LoVo (cell line): ENCODE measurements at regions not wholly inside any gene's neighbourhood (a gene's known extent, or its start where the extent isn't known, plus 50 kb on each side); places are given as distances from the start of the nearest gene placed in this dataset.
A peak's percentile ranks its signal among the peaks of the same experiment; 100 is the strongest.
"Not testable (repeated sequence)": the region's sequence is repeated elsewhere in the genome, so short reads cannot be mapped to it uniquely, and the experiment has no call there.

Source experiments
- DNase-seq: peaks from one replicate; pipeline ENCODE4 v3.0.0-alpha.2; 2016; ENCODE audit warnings: low spot score

DNA sequence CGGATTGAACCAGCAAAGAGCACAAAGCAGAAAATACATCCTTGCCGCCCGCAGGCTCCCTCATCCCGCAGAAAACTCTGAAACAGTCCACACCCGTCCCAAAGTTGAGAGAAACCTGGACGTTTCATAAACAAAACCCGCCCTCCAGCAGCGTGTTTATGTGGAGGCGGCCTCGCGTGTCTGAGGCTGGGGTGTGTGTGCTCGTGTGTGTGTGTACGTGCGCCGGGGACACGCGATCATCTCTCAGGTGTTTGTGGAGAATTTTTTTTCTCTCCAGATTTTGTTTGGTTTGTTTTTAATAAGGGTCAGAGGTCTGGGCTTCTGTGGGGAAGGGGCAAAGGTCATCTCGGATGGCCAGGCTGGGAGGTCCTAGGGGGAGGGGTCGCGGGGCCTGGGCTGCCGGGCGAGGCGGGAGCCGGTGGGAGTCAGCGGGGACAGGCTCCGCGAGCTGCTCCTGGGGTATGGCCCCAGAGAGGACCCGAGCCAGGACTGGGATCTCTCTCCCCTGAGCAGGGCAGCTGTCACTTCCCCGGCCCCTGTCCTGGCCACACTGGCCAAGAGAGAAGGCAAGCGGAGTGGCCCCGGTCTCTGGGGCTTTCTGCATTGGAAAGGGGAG, 206.4 kb downstream of the C9orf50 start:
- DNase-seq: no peak

DNA sequence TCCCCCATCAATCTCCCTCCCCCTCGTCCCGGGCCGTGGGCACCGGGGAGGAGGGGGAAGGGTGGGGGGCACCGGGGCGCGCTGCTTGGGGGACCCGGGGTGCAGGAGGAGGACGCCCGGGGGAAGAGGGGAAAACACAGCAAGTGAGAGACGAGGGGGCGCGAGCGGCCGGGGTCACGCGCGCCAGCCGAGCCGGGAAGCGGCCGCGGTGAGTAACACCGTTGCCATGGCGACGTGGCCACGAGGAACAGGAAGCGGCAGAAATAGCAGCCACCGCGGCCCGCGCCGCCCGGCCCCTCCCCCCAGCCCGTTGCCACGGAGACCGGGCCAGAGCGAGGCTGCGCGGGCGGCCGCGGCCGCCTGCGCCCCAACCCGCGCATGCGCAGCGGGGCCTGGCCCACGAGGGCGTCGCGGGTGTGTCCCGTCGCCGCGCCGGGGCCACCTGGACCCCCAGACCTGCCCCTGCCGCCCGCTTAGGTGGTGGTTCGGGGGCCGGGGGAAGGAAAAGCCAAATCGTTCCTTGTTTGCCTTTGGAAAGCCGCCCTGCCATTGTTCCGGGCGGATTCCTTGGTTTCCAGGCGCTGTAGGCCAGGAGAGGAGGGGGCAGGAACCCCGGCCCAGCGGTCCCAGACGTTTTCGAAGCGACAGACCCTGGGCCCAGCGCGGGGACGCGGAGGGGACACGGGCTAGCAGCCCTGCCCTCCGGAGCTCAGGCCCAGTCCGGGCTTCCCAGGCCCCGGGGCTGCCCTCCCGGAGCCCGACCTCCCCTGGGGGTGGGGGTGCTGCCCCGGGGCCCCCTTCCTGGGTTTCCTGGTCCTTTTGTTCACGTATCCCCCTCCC, 207.1 kb downstream of the C9orf50 start:
- DNase-seq: peak; percentile 96

DNA sequence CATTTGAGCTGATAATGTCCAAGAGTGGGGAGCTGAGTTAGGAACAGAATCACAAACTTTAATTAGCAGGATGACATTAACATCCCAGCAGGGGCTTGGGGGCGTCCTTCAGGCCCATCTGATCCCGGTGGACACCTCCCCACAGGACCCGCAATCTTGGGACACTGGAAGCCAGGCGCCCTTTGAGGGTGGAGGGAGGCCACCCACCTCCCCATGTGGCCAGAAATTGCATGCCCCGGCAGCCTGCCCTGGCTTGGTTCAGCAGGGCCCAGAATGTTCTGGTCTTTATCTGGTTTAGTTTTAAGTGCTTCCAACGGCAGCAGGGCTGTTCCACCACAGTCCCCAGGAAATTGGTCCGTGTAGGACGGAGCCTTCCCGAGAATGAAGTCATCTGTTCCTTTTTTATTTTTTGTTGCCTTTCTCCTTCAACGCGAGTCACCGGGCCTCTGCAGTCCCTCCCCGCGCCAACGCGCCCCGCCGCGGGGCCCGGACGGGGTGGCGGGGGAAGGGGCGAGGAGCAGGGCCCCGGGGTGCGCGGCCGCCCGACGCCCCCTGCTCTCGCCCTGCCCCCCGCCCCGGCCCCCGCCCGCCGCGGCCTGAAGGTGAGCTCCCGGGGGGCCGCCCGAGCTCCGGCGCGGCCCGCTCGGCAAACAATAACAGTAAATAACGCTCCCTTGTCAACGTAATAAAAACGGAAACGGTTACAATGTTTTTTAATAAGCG, 207.9 kb downstream of the C9orf50 start:
- peak; percentile 51 for DNase-seq

DNA sequence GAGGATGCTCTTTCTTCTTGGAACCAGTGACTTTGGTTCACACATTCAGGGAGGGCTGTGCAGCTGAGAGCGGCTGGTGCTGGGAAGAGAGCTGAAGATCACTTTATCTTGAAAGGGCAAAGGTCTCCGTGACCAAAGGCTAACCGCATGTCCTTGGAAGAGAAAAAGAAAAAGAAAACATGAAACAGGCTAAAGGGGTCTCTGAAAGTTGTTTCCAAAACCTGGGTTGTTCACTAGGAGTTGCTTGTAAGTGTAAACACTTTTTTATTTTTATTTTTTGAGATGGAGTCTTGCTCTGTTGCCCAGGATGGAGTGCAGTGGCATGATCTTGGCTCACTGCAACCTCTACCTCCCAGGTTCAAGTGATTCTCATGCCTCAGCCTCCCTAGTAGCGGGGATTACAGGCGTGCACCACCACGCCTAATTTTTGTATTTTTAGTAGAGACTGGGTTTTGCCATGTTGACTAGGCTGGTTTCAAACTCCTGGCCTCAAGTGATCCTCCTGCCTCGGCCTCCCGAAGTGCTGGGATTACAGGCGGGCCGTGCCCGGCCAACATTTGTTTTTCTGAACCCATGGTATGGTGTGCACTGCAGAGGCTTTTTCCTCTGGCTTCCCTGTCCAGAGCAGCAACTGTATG, 208.6 kb downstream of the C9orf50 start:
- not testable (repeated sequence) for DNase-seq

DNA sequence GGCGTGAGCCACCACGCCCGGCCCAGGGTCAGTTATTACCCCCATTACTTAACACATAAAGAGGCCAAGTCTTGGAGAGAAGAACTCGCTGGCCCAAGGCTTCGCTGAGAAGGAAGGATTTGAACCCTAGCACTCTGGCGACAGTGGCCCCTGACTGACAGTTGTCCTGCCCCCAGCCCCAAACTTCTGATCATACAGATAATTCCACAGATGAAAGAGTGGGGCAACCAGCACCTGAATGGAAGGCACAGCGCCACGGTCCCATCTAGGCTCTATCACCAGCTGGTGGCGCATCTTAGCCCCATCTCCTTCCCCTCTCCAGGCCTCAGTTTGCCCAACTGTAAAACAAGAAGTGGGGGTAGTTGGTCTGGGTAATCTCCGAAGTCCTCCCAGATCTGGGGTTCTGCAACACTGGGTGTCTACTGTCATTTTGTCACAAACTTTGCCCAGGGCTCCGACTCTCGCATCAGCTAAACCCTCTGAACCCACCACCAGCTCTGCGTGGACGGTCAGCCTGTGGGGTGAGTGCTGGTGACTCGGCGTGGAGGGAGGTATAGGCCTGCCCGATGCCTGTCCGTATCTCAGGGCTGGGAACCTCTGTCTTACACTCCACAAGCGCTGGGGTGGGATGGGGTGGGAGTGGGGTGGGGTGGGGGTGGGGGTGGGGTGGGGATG, 209.3 kb downstream of the C9orf50 start:
- DNase-seq: no peak

DNA sequence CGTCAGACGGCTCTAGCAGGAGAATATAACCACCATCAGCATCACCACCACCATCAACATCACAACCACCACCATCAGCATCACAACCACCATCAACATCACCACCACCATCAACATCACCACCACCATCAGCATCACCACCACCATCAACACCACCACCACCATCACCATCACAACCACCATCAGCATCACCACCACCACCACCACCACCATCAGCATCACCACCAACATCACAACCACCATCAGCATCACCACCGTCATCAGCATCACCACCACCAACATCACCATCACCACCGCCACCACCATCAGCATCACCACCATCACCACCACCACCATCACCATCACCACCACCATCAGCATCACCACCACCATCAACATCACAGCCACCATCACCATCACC, 210.7 kb downstream of the C9orf50 start:
- DNase-seq: no peak

DNA sequence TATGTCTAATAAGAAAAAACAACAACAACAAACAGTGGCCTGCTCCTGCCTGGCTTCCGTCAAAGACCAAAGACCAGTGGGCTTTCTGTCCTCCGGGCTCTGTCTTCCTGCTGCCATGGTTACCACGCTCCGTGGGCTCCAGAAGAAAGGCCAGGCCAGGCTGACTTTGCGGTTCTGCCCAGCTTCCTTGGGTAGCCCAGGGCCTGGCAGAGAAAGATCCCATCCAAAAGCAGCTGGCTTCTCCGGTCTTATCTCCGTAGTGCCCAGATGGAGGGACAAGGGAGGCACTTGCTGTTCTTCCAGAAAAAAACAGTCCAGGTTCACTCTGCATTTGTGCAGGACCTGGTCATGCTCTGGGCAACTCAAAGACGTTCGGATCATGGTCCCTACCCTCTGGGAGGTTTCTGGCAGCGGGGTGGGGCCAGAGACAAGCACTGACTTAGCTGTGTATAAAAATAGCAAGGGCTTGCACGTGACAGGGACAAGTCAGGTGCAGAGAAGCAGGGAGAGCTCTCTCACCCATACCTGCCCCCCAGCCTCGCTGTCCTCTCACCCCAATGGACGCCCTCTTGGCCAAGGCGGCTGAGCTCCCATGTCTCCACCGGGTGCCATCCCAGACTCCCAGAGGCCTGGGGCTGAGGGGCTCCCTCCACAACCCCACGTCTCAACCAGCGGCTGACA, 212.2 kb downstream of the C9orf50 start:
- DNase-seq: no peak

DNA sequence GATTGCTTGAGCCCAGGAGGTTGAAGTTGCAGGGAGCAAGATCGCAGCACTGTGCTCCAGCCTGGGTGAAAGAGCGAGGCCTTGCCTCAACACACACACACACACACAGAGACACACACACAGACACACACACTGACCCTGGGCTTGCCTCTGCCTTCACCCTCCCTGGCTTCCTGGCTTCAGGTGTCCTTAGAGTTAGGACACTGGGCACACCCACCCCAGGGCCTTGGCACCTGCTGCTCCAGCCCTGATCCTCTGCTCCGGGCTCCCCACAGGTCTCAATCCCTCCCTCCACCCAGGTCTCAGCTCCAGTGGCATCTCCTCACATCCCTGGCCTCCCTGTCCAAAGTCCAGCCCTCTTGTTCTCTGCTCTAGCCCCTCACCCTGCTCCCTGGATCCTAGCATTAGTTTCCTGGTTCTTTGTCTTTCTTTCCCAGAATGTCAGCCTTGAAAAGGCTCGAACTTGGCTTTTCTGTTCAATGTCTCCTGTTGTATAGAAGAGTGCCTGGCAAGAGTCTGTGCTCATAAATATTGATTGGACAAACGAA, 212.9 kb downstream of the C9orf50 start:
- no peak for DNase-seq

DNA sequence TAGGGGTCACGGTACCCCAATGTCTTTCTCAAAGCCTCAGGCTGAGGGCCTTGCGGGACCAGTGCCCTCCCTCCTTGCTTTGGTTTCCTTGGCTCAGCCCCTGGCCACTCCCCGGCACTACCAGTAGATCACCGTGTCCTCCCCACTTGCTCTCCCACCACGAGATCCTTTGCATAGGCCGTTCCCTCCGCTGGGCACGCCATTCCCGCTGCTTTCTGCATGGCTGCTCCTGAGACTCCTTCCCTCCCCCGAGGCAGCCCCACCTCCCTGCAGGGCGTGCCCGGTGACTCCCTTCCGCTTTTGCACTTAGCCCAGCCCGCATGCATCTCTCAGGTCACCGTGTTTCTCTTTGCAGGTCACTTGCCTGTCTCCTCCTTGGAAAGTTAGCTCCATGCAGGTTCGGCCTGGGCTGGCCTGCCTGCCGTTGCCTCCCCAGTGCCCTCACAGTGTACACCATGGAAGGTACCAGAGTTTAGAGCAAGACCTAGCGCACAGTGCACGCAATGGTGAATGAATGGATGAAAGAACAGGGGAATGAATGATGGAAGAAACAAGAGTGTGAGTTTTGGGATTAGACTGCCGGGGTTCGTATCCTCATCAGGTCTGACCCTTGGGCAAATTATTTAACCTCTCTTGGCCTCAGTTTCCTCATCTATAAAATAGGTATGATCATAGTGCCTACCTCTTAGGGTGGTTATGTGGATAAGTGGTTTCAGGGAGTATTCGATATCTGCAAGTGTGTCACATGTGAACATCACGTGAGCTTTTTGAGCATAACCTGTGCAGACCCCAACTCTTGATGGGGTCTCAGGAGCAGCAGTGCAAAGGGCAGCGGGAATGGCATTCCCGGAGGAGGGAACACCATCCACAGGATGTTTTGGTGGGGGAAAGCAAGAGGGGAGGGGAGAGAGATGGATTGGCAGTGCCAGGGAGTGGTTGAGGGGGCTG, 214.3 kb downstream of the C9orf50 start:
- peak; percentile 63 for DNase-seq

DNA sequence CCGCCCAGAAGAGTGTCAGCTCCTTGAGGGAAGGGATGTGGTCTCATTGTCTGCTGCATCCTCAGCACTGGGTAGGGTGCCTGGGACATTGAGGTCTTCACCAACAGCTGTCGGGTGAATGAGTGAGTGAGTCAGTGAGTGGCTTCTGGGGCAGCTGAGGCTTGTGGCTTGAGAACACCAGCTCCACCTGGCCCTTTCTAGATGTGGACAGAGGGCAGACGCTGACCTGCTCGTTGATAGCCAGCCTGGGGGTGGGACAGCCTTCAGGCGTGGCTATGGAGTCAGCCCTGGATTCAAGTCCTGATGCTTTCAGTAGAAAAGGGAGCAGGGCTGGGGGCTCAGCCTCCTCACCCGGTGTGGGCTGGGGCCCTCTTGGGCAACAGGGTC, 215.1 kb downstream of the C9orf50 start:
- no peak for DNase-seq

DNA sequence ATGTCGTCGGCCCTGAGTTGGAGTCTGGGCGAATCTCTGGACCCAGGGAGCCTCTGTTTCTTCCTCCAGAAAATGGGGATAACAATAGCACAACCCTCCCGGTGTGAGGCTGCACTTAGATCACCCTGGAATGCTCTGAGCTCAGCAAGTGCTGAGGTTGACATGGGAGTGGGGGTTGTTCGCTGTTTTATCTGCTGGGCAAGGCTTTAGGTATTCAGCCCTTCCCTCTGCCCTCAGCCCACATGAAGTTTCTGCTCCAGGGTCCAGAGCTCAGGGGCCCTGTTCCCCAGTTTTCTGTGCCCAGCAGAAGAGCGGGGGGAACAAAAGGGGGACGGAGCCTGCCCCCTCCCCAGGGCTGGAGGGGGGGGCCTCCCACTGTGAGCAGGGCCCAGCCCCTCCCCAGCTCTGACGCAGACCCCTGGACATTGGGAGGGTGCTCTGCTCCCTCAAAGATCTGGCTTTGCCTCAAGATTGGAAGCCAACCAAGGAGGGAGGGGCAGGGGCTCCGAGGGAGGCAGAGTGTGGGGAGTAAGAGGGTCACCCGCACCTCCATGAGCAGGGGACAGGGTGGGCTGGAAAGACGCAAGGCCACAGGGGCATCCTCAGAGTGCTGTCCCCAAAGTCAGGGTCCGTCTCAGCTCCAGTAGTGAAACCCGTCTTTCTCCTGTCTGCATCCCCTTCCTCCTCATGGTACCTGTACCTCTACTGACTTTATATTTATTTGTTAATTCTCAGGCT, 215.6 kb downstream of the C9orf50 start:
- DNase-seq: no peak

DNA sequence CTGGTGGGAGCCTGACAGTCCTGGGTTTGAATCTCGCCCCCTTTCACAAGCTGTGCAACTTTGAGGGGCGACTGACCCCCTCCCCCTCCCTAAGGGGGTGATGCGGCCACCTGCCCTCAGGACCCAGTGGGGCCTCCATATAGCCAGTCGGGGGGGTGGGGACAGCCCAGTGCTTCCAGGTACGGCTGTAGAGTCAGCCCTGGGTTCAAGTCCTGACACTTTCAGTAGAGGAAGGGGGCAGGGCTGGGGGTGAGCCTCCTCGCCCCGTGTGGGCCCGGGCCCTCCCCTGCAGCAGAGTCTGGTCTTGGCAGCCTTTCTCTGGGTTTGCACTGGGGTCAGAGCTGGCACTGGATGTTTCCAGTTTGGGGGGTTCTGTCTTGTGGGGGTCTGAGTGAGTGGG, 216.3 kb downstream of the C9orf50 start:
- no peak for DNase-seq

DNA sequence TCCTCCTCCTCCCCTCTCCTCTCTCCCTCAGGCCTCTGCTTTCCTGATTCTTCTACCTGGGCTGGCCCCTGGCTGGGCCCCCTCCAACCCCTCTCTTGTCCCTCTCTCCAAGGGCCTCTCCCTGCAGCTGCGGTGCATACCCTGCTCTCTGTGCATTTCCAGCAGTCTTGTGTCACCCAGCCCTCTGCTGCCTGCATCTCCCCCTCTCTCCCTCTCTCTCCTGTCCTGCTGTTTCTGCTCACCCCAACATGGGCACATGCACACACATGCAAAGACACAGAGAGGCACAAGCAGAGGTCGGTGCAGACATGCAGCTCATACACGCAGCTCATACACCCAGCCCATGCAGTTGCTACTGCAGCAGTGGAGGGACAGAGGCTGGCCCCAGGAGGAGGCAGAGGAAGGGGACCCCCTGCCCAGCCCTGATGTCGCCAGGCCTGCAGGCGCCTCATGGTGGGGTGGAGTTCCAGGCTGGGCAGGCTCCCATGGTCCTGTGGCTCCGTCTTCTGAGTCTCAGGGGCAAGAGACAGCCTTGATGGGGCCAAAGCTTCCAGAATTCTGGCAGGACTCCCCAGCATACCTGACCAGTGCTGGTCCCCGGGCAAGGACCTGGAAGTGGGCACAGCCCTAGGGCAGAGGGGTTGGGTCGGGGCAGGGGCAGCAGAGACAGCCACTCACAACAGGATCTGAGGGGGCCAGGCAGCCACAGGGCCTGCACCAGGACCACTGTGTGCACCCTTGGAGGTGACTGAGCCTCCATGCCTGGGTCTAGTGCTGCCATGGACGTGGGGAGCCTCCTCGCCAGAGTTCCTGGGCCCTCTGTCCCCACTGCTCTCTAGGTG, 216.9 kb downstream of the C9orf50 start:
- no peak for DNase-seq

DNA sequence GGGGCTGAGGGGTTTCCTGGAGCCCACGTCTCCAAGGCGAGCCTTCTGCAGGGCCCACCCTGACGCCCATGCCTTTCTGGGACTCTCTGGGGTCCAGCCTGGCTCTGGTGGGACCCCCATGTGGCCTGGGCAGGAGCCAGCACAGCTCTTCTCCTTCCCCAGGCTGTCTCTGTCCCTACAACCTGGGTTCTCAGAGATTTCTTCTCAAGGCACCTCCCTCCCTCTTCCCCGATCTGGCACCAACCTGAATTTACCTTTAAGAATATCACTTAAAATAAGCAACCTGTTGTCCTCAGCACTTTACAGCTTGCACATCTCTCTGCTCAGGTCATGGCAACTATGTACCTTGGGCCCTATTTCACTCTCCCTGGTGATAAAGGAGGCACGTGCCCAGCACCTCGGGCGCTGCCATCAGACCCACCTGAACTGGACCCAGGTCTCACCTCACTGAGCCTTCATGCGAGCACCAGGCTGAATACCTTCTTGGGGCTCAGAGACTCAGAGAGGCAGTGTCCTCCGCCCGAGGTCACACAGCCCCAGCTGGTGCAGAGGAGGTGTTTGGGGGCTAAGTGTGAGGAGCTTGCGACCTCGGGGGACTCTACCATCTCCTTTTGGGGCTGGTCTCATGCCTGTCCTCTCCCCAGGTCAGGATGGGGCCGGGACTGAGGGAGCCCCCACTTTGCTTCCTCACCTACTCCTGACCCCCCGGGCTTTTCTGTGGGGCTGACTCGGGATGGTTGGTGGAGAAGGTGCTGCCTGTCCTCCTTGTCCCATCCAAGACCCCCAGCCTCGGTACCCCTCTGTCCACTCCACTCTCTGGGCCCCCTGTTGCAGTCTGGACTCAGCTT, 217.7 kb downstream of the C9orf50 start:
- no peak for DNase-seq

DNA sequence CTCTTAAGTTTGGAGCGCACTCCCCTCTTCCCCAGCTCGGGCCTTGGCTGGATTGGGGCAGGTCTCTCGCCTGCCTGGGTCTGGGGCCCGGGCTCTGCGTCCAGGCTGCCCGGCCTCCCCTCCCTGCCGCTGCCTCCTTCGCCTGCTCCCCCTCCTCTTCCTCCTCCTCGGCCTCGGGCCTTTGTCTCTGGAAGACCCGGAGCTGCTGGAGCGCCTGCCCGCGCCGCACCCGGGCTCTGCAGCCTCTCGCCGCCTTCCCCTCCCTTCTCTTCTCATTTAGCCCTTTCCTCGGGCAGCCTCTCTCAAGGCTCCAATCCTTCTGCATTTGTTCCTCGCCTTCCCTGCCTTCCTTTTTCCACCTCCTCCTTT, 218.5 kb downstream of the C9orf50 start:
- DNase-seq: no peak

DNA sequence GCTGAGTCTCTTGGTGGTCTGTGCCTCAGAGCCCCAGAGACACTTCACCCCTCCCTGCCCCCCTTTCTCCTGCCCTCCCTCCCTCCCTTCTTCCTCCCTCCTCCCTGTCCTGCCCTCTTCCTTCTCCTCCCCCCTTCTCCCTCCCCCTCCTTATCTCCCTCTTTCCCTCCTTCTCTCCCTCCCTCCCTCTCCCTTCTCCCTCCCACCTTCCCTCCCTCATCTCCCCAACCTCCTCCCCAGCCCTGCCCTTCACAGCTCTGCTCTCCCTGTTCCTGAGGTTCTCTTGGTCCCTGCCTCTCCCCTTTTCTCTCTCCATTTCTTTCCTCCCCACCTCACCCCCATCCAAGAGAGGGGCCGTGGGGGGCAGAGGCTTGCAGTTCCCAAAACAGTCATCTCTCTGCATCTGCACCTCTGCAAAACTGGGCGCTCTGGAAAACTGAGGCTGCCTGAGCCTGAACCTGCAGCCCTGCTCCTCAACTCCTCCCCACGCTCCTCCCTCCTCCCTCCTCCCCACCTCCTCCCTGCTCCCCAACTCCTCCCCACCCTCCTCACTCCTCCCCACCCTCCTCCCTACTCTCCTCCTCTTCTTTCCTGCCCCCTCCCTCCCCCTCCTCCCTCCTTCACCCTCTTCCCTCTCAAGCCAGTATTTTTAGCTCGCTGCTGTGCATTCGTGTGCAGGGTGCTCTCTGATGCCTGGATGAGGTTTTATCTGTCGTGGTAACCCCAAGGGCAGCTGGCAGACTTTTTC, 219.1 kb downstream of the C9orf50 start:
- no peak for DNase-seq
